Neural cell (in vitro differentiated cells): ENCODE measurements at regions not wholly inside any gene's neighbourhood (a gene's known extent, or its start where the extent isn't known, plus 50 kb on each side); places are given as distances from the start of the nearest gene placed in this dataset.

Experiments used
- EP300 ChIP-seq: fragments of 450-650 bp; conservative IDR thresholded peaks from 2 replicates; pipeline ENCODE4 v1.6.1; 2014; ENCODE audit warnings: antibody characterized with exemption, mild to moderate bottlenecking, moderate library complexity; ENCODE audit not compliant: poor library complexity, severe bottlenecking
- POLR2AphosphoS5 ChIP-seq: IDR thresholded peaks from 2 replicates; pipeline ENCODE4 v1.6.1; 2012
- RAD21 ChIP-seq: fragments of 450-650 bp; conservative IDR thresholded peaks from 2 replicates; pipeline ENCODE4 v1.6.1; 2014; ENCODE audit warnings: antibody characterized with exemption, mild to moderate bottlenecking, moderate library complexity

DNA sequence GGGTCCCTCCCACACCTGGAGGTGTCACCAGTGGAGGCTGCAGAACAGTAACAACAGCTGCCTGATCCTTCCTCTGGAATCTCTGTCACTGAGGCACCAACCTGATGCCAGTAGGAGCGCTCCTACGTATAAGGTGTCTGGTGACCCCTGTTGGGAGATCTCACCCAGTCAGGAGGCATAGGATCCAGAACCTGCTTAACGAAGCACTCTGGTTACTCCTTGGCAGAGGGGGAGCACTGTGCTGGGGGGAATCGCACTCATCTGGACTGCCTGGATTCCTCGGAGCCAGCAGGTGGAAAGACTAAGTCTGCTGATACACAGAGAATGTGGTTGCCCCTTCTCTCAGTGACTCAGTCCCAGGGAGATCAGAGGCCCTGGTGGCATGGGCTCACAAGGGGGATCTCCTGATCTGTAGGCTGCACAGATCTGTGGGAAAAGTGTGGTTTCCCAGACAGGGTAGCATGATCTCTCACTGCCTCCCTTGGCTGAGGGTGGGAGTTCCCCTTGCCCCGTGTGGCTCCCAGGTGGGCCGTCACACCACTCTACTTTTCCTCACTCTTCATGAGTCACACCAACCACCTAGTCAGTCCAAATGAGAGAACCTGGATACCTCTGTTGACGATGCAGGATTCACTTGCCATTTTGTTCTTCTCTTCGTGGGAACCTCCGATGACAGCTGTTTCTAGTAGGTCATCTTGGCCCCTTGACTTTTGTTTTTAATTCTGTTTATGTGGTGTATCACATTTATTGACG is 305.9 kb downstream of the IDS start:
- TF ChIP-seq POLR2AphosphoS5: no peak
- TF ChIP-seq EP300: no peak
- no peak for TF ChIP-seq RAD21
